ENCODE measurements at regions not wholly inside any gene's neighbourhood (a gene's known extent, or its start where the extent isn't known, plus 50 kb on each side); places are given as distances from the start of the nearest gene placed in this dataset.

DNA sequence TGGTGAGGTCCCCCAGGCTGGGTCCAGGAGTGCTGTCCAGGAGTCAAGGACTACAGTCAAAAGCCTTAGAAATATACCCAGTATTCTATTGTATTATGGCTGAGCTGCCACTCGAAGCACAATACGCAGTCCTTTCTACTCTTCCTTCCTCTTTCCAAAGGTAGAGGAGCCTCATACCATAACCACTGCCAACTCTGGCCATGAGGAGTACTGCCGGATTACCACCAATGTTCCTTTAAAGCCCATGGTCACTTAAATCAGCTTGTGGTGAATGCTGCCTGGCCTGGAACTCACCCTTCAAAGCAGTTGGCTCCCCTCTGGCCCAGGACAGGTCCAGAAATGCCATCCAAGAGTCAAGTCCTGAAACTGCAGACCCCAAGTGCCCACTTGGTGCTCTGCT lies 425.4 kb downstream of the SLC16A7 start:
- H2BK5ac ChIP-seq (ENCODE audit: low read depth, low read length), result no peak overlapping the region
- H3K14ac ChIP-seq (ENCODE audit: insufficient read length), result no peak overlapping the region
- H3K23ac ChIP-seq (ENCODE audit: insufficient read length), result no peak overlapping the region
- H3K27ac ChIP-seq (ENCODE audit: low read depth, low read length), result no peak overlapping the region
- no peak for DNase-seq (ENCODE audit: low read depth in 1 of 2, low spot score in 2 of 2)
- H2BK120ac ChIP-seq (replicated peaks; ENCODE audit: low read depth, low read length), result no peak overlapping the region
- no peak overlapping the region for H4K5ac ChIP-seq (ENCODE audit: insufficient read length, low read depth, low read length)
- H4K8ac ChIP-seq (ENCODE audit: extremely low read depth, insufficient read depth, low read length), result no peak overlapping the region; the same call in 1 of the 2 replicates
- no peak overlapping the region for H3K4me3 ChIP-seq (ENCODE audit: extremely low read depth in 1 of 4, insufficient read depth in 2 of 4, low read depth in 3 of 4, low read length in 4 of 4)
- no peaks in the 10 kb centered on the region for H3K4me1 ChIP-seq (replicated peaks in 1 of 4; ENCODE audit: control insufficient read depth in 3 of 4, insufficient read depth in 4 of 4, low read length in 3 of 4)
- H3K18ac ChIP-seq (ENCODE audit: extremely low read depth, low read length), result no peak overlapping the region
- H2BK15ac ChIP-seq (ENCODE audit: low read length), result no peak overlapping the region
- 96% methylated on average over 3 of the region's 3 CpGs; no CpG with 5 or more reads in 1 of the 2 experiments for WGBS, 2 experiments (ENCODE audit: extremely low coverage in 1 of 2, insufficient coverage in 1 of 2, insufficient read length in 1 of 2, insufficient replicate concordance in 2 of 2, low coverage in 1 of 2, low lambda C conversion rate in 2 of 2, missing lambda C conversion rate in 1 of 2)
- H3K56ac ChIP-seq (replicated peaks; ENCODE audit: insufficient read length, low read depth, low read length), result no peak overlapping the region
- no peaks in the 10 kb centered on the region for H3K23me2 ChIP-seq (ENCODE audit: low read depth, low read length)
- no peak overlapping the region for H2BK12ac ChIP-seq (ENCODE audit: low read depth, low read length)
- H2AK5ac ChIP-seq (ENCODE audit: low read depth, low read length), result no peak overlapping the region
- no peak overlapping the region for H4K91ac ChIP-seq (replicated peaks; ENCODE audit: insufficient read length, low read length)
- no peaks in the 10 kb centered on the region for H3K79me1 ChIP-seq (ENCODE audit: low read depth, low read length)
- POLR2A ChIA-PET (ENCODE audit: partially characterized antibody), result no interaction called here
- H2BK20ac ChIP-seq (ENCODE audit: low read length), result no peak overlapping the region
- FAIRE-seq, result no peak
- H3K27me3 ChIP-seq (replicated peaks in 1 of 4; ENCODE audit: control insufficient read depth in 3 of 4, extremely low read depth in 1 of 4, insufficient read depth in 3 of 4, low read length in 3 of 4), result no peaks in the 10 kb centered on the region
- H4K20me1 ChIP-seq (replicated peaks in 1 of 2; ENCODE audit: control insufficient read depth in 1 of 2, insufficient read depth in 2 of 2, low read length in 2 of 2), result no peaks in the 10 kb centered on the region
- H2AFZ ChIP-seq (ENCODE audit: low read length), result no peak overlapping the region
- no peak overlapping the region for H3K4me2 ChIP-seq (ENCODE audit: insufficient read depth in 1 of 2, low read depth in 2 of 2, low read length in 2 of 2)
- H3K9me3 ChIP-seq (ENCODE audit: insufficient read depth in 2 of 2, low read depth in 1 of 2, low read length in 1 of 2), result no peaks in the 10 kb centered on the region
- CTCF ChIA-PET (ENCODE audit: partially characterized antibody), result no interaction called here
- no peak overlapping the region for H3K9ac ChIP-seq (replicated peaks in 1 of 4; ENCODE audit: extremely low read depth in 1 of 4, low read depth in 3 of 4, low read length in 3 of 4)
- H3K36me3 ChIP-seq (ENCODE audit: control insufficient read depth in 2 of 4, insufficient read depth in 4 of 4, low read length in 3 of 4), result no peaks in the 10 kb centered on the region
- no peak overlapping the region for H3K4ac ChIP-seq (replicated peaks; ENCODE audit: insufficient read length, low read depth, low read length)
- H3K79me2 ChIP-seq (ENCODE audit: control insufficient read depth in 1 of 2, insufficient read depth in 2 of 2, low read length in 2 of 2), result no peaks in the 10 kb centered on the region
- TF ChIP-seq NANOG (IDR thresholded peaks at IDR 0.05; ENCODE audit: insufficient read depth, low read depth, low read length, poor library complexity, severe bottlenecking), result no peak
- TF ChIP-seq FOSL1 (IDR thresholded peaks at IDR 0.05; ENCODE audit: insufficient read depth, low read depth, low read length), result no peak
- TF ChIP-seq RBBP5 (IDR thresholded peaks at IDR 0.05; ENCODE audit: borderline replicate concordance, low read depth, low read length), result no peak
- no peak for TF ChIP-seq JUN (IDR thresholded peaks at IDR 0.05; ENCODE audit: low read depth, low read length)
- no peak for TF ChIP-seq RNF2 (IDR thresholded peaks at IDR 0.05; ENCODE audit: borderline replicate concordance, low read depth, low read length, missing control alignments, poor library complexity, severe bottlenecking)
- no peak for TF ChIP-seq TEAD4 (IDR thresholded peaks at IDR 0.05; ENCODE audit: low read depth, low read length)
- TF ChIP-seq ATF2 (IDR thresholded peaks at IDR 0.05; ENCODE audit: low read length), result no peak
- no peak for TF ChIP-seq KDM5A (IDR thresholded peaks at IDR 0.05; ENCODE audit: low read length)
- TF ChIP-seq CTBP2 (IDR thresholded peaks at IDR 0.05; ENCODE audit: borderline replicate concordance, insufficient read depth, insufficient read length, low read length), result no peak
- TF ChIP-seq BCL11A (IDR thresholded peaks at IDR 0.05; ENCODE audit: low read depth in 2 of 2, low read length in 2 of 2), result no peak
- TF ChIP-seq CBX8 (IDR thresholded peaks at IDR 0.05; ENCODE audit: borderline replicate concordance, low read depth, low read length), result no peak
- TF ChIP-seq MAX (IDR thresholded peaks at IDR 0.05), result no peak
- no peak for TF ChIP-seq ASH2L (IDR thresholded peaks at IDR 0.05; ENCODE audit: low read length)
